Astrocyte (in vitro differentiated cells and primary cell): ENCODE measurements at regions not wholly inside any gene's neighbourhood (a gene's known extent, or its start where the extent isn't known, plus 50 kb on each side); places are given as distances from the start of the nearest gene placed in this dataset.

Source experiments
- EZH2 ChIP-seq: IDR thresholded peaks from 2 replicates; pipeline ENCODE4 v1.6.1; 2012; ENCODE audit warnings: mild to moderate bottlenecking, low read length, inconsistent platforms; ENCODE audit not compliant: insufficient read depth
- TF ChIP-seq, protein P1 (sequence below): IDR thresholded peaks from 2 replicates; pipeline ENCODE4 v1.5.1; 2011; ENCODE audit warnings: low read depth, mild to moderate bottlenecking, inconsistent platforms, low read length, moderate library complexity; ENCODE audit not compliant: insufficient read depth

DNA sequence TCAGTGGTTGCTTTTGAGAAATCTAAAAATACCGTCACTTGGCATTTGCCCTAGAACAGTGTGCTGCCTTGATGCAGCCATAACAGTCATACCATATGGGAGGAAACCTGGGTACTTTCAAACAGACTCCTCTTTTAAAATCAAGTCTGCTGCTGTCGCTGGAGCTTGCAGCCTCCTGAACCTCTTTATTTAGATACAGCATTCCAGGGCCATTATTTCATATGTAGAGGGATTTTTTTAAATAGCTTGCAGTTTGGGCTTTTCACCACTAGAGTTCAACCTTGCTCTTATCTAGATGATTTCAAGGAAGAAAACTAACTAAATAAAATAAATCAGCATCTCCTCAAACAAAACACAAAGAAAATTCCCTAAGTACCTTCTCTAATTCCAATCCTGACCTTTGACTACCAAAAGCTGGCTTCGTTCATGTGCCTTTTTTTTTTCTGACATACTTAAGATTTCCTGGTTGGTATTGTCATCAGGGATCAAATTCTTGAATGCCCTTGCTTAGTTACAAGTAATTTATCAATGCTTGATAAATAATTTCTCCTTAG, 111.6 kb downstream of the KBTBD8 start:
- TF ChIP-seq, protein P1, sequence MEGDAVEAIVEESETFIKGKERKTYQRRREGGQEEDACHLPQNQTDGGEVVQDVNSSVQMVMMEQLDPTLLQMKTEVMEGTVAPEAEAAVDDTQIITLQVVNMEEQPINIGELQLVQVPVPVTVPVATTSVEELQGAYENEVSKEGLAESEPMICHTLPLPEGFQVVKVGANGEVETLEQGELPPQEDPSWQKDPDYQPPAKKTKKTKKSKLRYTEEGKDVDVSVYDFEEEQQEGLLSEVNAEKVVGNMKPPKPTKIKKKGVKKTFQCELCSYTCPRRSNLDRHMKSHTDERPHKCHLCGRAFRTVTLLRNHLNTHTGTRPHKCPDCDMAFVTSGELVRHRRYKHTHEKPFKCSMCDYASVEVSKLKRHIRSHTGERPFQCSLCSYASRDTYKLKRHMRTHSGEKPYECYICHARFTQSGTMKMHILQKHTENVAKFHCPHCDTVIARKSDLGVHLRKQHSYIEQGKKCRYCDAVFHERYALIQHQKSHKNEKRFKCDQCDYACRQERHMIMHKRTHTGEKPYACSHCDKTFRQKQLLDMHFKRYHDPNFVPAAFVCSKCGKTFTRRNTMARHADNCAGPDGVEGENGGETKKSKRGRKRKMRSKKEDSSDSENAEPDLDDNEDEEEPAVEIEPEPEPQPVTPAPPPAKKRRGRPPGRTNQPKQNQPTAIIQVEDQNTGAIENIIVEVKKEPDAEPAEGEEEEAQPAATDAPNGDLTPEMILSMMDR = peak; percentile 81
- no peak for TF ChIP-seq EZH2
